Astrocyte of the cerebellum (primary cell): ENCODE measurements at regions not wholly inside any gene's neighbourhood (a gene's known extent, or its start where the extent isn't known, plus 50 kb on each side); places are given as distances from the start of the nearest gene placed in this dataset.

Source experiments
- DNase-seq: peaks from one replicate; pipeline ENCODE4 v3.0.0-alpha.2; 2011; ENCODE audit warnings: low read depth
- H3K4me3 ChIP-seq: 2 replicates; pipeline ENCODE4 v1.5.1; 2011; ENCODE audit warnings: mild to moderate bottlenecking, low read depth, low read length, moderate library complexity
- in situ Hi-C: cut with HindIII; loops from 2 replicates; pipeline ENCODE4 v1.10.0; 2017; ENCODE audit warnings: low sequenced_read_pairs
- TF ChIP-seq, protein P1 (sequence below): IDR thresholded peaks from 2 replicates; pipeline ENCODE4 v1.5.1; 2012; ENCODE audit warnings: low read length, low read depth, moderate library complexity, mild to moderate bottlenecking; ENCODE audit errors: missing control alignments

- DNase-seq, result no peak
- no peak overlapping the region for H3K4me3 ChIP-seq
- in situ Hi-C loops, result no loop called here
- TF ChIP-seq, protein P1, sequence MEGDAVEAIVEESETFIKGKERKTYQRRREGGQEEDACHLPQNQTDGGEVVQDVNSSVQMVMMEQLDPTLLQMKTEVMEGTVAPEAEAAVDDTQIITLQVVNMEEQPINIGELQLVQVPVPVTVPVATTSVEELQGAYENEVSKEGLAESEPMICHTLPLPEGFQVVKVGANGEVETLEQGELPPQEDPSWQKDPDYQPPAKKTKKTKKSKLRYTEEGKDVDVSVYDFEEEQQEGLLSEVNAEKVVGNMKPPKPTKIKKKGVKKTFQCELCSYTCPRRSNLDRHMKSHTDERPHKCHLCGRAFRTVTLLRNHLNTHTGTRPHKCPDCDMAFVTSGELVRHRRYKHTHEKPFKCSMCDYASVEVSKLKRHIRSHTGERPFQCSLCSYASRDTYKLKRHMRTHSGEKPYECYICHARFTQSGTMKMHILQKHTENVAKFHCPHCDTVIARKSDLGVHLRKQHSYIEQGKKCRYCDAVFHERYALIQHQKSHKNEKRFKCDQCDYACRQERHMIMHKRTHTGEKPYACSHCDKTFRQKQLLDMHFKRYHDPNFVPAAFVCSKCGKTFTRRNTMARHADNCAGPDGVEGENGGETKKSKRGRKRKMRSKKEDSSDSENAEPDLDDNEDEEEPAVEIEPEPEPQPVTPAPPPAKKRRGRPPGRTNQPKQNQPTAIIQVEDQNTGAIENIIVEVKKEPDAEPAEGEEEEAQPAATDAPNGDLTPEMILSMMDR, result no peak
These were observed 238.3 kb downstream of the SEC14L1 start for GRCh38 chr17:77379065-77379428.

GRCh38 chr17:77379832-77380231 is 239.1 kb downstream of the SEC14L1 start:
- in situ Hi-C loops, result no loop called here
- no peak overlapping the region for H3K4me3 ChIP-seq

DNA sequence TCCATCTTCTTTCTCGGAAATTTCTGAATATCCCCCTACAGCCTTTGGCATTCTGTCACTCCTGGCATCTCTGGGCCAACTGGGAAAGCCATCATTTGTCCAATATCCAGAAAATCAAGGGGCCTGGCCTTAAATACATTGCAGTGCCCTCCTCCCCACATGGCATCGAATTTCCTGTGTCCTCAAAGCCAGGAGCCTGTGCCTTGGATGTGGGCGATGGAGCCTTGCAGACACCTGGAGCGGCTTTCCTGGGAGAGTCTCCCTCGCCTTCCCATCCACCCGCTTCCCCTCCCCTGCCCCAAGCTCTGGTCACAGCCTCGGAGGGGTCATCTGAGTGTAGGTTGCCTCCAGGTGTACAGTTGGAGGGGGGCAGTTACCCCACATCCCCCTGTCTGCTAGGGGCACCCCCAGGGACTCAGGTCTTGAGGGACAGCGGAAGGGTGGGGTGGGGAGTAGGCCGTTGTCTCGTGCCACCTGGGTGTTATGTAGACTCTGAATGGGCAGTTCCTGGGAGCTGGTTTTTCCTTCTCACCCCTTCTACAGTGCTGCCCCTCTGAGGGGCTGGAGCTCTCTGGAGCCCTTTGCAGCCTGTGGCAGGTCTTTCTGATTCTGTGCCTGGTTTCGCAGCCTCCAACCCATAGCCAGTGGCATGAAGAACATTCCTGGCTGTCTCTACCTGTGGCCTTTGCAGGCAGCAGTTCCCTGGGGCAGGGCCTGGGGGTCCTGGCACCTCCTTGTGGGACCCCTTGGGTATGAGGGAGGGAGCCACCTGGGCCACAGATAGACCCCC is 239.8 kb downstream of the SEC14L1 start:
- in situ Hi-C loops, result no loop called here
- TF ChIP-seq, protein P1, result no peak
- DNase-seq, result no peak
- H3K4me3 ChIP-seq, result no peak overlapping the region

More at GRCh38 chr17:77379832-77380231, 239.1 kb downstream of the SEC14L1 start:
- TF ChIP-seq, protein P1, result no peak
- DNase-seq, result no peak

- TF ChIP-seq, protein P1, result no peak
- in situ Hi-C loops, result no loop called here
- H3K4me3 ChIP-seq, result no peak overlapping the region
- no peak for DNase-seq
These were observed 240.5 kb downstream of the SEC14L1 start for GRCh38 chr17:77381185-77381700.

DNA sequence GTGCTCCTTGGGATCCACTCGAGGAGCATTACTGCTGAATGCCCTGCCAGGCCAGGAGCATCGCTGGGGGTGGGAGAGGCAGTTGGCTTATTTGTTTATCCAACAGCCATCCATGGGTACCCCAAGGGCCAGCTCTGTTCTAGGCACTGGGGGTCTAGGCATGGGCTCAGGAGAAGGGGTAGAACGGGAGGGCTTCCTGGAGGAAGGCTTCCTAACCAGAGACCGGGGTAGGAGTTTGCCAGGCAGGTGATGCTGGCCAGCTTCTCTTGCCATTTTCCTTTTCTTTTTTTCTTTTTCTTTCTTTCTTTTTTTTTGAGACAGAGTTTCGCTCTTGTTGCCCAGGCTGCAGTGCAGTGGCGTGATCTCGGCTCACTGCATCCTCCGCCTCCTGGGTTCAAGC is 241.0 kb downstream of the SEC14L1 start:
- no peak for DNase-seq
- TF ChIP-seq, protein P1, result no peak
- in situ Hi-C loops, result no loop called here
- H3K4me3 ChIP-seq, result no peak overlapping the region

DNA sequence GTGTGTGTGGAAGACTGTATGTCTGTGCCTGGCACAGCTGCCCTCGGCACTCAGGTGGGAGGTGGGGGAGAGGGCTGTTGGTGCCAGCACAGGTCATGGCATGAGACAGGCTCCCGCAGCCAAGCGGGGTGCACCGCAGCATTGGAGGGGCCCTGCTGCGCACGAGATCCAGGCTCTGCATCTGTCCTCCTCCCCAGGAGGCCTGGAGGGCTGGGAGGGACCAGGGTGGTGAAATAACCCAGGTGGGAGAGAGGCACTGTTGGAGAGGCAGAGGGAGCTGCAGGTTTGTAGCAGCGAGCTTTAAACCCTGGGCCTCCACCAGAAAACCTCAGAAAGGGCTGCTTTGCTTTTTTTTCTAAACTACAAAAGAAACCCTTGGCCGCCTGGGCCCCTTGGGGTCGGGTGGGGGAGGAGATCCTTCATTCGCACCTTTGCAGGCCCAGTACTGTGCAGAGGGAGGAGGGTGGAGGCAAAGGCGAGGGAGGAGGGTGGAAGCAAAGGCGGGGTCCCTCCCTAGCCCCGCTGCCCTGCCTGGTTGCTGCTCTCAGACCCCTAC is 241.7 kb downstream of the SEC14L1 start:
- DNase-seq, result no peak
- H3K4me3 ChIP-seq, result no peak overlapping the region
- in situ Hi-C loops, result no loop called here
- TF ChIP-seq, protein P1, result no peak
